Activated naive CD4-positive, alpha-beta T cell treated with anti-CD3 and anti-CD28 coated beads, Interleukin-2, amount 10 ng/mL, durations not matched to agents 7 days and 5 days (primary cell): ENCODE measurements at regions not wholly inside any gene's neighbourhood (a gene's known extent, or its start where the extent isn't known, plus 50 kb on each side); places are given as distances from the start of the nearest gene placed in this dataset.
A peak's percentile ranks its signal among the peaks of the same experiment; 100 is the strongest.

ENCODE experiments used
- CTCF ChIA-PET: fragments of 350-600 bp; sonication (Branson Sonifier 250); formaldehyde crosslinking; loops from one replicate; lab custom pipeline; 2021; ENCODE audit warnings: antibody characterized with exemption; lab: Charles Lee
- DNase-seq: peaks from one replicate; pipeline ENCODE4 v3.0.0-alpha.2; 2020
- H3K27ac Mint-ChIP-seq: one replicate; pipeline ENCODE4 v1.8.0; 2021; ENCODE audit warnings: mild to moderate bottlenecking, moderate library complexity, mixed read lengths
- H3K27me3 Mint-ChIP-seq: one replicate; pipeline ENCODE4 v1.8.0; 2021; ENCODE audit warnings: mild to moderate bottlenecking, mixed read lengths
- H3K36me3 Mint-ChIP-seq: one replicate; pipeline ENCODE4 v1.8.0; 2021; ENCODE audit warnings: mixed read lengths
- H3K4me1 Mint-ChIP-seq: one replicate; pipeline ENCODE4 v1.8.0; 2021; ENCODE audit warnings: mixed read lengths
- H3K4me3 Mint-ChIP-seq: one replicate; pipeline ENCODE4 v1.8.0; 2021; ENCODE audit warnings: mild to moderate bottlenecking, moderate library complexity, mixed read lengths
- H3K9me3 Mint-ChIP-seq: one replicate; pipeline ENCODE4 v1.8.0; 2021; ENCODE audit warnings: mixed read lengths

DNA sequence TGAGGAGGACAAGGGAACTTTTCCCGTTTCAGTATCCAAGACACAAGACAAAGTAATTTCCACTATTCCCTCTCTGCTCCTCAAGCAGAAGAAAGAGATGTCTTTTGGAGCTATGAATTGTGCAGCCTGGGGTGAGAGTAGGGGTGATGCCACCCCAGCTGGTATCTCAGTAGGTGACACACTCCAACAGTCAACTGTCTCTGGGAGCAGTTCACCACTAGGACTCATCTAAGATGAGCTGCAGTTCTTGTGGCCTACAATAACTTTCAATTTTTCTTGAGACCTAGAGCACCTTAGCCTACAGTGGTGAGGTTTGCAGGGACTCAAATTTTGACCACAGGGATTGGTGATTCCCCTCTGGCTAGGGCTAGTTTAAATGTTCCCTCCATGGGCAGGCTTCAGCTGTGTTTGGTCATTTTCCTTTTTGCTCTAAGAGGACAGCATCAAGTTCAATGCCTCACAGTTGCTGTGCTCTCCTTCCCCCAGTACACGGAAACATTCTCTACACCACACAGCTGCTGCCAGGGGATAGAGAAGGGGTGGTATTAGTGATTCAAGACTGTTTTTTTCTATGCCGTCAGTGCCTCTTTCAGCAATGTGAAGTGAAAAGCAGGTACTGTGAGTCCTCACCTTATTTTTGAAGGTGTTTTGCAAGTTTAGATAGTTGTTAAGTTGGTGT lies 278.6 kb upstream of the RORB start:
- no peaks in the 10 kb centered on the region for H3K4me1 Mint-ChIP-seq
- CTCF ChIA-PET = no interaction called here
- H3K4me3 Mint-ChIP-seq = no peak overlapping the region
- no peaks in the 10 kb centered on the region for H3K36me3 Mint-ChIP-seq
- DNase-seq = no peak
- no peak overlapping the region for H3K27ac Mint-ChIP-seq
- peaks cover 5% of the 10 kb centered on the region for H3K9me3 Mint-ChIP-seq
- no peaks in the 10 kb centered on the region for H3K27me3 Mint-ChIP-seq

DNA sequence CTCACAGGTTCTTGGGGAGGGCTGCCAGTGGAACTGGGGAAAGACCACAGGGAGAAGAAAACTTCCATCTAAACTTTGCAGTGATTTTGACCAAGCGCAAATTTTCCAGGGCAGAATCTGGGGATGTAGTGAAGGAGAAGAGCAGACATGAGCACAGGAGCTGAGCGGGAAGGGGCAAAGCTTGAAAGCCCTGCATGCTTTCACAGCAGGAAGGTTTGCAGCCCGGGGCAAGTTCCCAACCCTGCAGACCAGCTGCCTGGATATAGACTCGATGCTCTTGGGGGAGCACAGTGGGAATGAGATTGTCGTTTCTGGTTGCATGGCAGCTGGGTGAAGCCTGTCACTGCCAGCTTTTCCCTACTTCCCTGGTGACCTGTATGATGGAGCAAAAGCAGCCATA lies 276.8 kb upstream of the RORB start:
- CTCF ChIA-PET = no interaction called here
- H3K27ac Mint-ChIP-seq = no peak overlapping the region
- no peak overlapping the region for H3K4me3 Mint-ChIP-seq
- H3K36me3 Mint-ChIP-seq = no peaks in the 10 kb centered on the region
- no peak for DNase-seq
- H3K4me1 Mint-ChIP-seq = no peaks in the 10 kb centered on the region
- H3K27me3 Mint-ChIP-seq = no peaks in the 10 kb centered on the region
- peaks cover 7% of the 10 kb centered on the region for H3K9me3 Mint-ChIP-seq

DNA sequence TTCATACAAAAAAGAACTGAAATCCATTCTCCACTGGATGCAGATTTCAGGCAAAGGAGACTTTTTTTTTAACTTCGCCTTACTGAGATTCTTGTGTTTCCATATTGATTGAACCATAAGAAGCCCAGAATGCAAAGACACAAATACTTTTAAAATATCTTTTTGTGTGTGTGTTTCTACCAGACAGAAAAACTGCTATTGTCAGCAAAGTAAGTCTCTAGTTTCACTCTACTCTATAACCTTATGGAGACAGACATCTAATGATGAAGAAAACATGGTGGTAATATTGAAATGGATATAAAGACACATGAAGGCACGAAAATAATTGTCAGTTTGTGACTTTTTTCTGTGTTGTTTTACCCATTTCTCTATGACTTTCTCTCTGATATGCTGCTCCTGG lies 260.3 kb upstream of the RORB start:
- CTCF ChIA-PET = no interaction called here
- no peaks in the 10 kb centered on the region for H3K4me1 Mint-ChIP-seq
- H3K27ac Mint-ChIP-seq = no peak overlapping the region
- H3K9me3 Mint-ChIP-seq = peaks cover 15% of the 10 kb centered on the region
- DNase-seq = no peak
- H3K36me3 Mint-ChIP-seq = no peaks in the 10 kb centered on the region
- H3K4me3 Mint-ChIP-seq = no peak overlapping the region
- H3K27me3 Mint-ChIP-seq = no peaks in the 10 kb centered on the region

DNA sequence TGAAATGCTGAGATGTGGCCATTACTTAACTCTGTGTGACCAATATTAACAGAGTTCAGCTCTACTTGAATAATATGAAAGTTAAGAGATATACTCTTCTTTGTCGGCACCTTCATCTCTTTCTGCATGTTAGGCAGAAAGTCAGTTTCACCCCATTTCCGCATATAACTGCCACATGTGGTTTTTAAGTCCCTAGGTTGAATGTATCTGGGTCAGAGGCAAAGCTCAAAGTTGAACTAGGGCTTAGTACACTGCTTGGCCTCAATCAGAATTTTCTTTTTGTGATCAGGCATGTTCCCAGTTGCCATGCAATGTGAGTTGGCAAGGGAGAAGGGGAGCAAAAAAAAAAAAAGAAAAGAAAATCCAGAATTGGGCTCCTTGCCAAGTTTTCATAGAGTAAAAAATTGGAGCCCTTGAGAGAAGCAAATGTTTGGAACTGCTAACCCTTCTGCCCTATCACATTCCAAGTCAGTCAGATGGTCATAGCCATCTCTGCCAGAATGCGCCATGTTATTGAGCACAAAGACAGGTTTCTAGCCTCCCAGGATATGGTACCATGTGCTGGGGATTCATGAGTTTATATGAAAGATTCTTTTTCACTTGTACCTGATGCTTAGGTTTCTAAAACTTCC lies 251.2 kb upstream of the RORB start:
- H3K4me1 Mint-ChIP-seq = peaks cover 12% of the 10 kb centered on the region
- H3K27me3 Mint-ChIP-seq = no peaks in the 10 kb centered on the region
- H3K9me3 Mint-ChIP-seq = peaks cover 5% of the 10 kb centered on the region
- H3K4me3 Mint-ChIP-seq = no peak overlapping the region
- H3K27ac Mint-ChIP-seq = peak overlapping the region; percentile 24
- H3K36me3 Mint-ChIP-seq = no peaks in the 10 kb centered on the region
- CTCF ChIA-PET = interaction anchor here (0.6 kb wide), 1 partner anchor 11 kb away, joined by 3 read pairs; no protein-coding TSS in a partner anchor
- no peak for DNase-seq

DNA sequence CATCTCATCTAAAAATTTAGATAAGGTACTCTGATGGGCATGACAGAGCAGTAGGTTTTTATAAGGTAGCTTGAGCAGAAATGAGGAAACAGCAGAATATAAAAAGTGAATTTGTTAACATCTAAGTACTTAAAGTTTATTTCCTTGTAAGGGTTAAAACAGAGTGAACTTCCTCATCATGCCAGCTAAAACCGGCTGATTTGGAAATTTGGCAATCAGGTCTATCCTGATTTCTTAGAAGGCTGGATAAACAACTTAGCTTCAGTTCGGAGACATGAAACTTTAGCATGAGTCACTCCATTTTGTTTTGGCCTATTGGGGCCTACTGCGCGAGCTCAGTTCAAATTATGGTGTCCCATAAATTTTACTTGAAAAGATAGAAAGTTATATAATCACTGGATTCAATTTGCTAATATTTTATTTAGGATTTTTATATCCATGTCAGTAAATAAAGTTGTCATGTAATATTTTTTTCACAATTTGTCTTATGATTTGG lies 241.6 kb upstream of the RORB start:
- Mint-ChIP-seq H3K36me3 (no peaks in the 10 kb centered on the region), H3K4me1 (no peaks in the 10 kb centered on the region), H3K27me3 (no peaks in the 10 kb centered on the region), H3K27ac (no peak overlapping the region), H3K9me3 (no peaks in the 10 kb centered on the region), H3K4me3 (no peak overlapping the region)
- CTCF ChIA-PET = no interaction called here
- no peak for DNase-seq

DNA sequence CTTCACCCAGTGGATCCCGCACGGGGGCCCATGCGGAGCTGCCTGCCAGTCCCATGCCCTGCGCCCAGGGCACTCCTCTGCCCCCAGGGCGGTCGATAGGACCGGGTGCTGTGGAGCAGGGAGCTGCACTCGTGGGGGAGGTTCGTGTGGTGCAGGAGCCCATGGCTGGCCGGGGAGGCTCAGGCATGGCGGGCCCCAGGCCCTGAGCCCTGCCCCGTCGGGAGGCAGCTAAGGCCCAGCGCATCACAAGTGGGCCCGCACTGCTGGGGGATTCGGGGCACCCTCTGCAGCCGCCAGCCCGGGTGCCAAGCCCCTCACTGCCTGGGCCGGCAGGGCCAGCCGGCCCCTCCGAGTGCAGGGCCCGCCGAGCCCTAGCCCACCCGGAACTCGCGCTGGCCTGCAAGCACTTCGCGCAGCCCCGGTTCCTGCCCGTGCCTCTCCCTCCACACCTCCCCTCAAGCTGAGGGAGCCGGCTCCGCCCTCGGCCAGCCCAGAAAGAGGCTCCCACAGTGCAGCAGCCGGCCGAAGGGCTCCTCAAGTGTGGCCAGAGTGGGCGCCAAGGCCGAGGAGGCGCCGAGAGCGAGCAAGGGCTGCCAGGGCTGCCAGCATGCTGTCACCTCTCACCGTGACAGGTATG lies 221.1 kb upstream of the RORB start:
- Mint-ChIP-seq H3K4me3 (no peak overlapping the region), H3K36me3 (no peaks in the 10 kb centered on the region), H3K4me1 (peaks cover 9% of the 10 kb centered on the region), H3K9me3 (no peaks in the 10 kb centered on the region), H3K27me3 (no peaks in the 10 kb centered on the region), H3K27ac (no peak overlapping the region)
- CTCF ChIA-PET = no interaction called here
- DNase-seq = no peak

DNA sequence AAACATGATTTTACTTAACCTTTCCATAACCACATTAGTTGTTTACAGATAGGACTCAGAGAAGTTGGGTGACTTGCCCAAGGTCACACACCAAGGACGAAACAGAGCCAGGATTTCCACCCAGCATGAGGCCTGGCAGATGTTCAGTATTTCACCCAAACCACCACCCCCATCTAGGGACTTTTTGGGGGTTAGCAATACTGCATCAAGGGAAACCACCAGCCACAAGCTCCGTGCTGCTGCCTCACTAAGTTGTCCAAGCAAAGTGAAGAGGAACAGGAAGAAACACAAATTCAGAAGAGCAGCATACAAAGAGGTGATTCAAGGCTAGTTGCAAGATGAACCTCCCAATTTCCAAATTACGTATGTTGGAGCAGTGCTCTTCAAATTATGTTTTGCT lies 219.6 kb upstream of the RORB start:
- Mint-ChIP-seq H3K4me3 (no peak overlapping the region), H3K9me3 (no peaks in the 10 kb centered on the region), H3K36me3 (no peaks in the 10 kb centered on the region), H3K27me3 (no peaks in the 10 kb centered on the region), H3K27ac (no peak overlapping the region), H3K4me1 (peaks cover 11% of the 10 kb centered on the region)
- CTCF ChIA-PET = no interaction called here
- peak; percentile 24 for DNase-seq

DNA sequence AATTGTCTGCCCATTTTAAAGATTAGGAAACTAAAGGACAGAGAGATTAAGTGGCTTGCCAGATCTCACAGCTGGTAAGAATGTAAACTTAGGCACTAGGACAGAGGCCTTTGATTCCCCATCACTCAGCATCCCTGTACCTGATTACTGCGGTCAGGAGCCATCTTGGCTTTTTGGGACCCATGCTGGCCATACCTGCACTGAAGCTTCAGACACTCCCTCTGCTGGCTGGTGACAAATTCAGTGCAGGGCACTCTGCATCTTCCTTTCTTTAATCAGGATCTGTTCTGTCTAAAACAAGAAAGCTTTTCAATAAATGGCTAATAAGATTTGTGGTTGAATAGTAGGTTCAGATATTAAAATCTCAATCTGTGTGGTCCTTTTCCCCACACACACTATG lies 215.5 kb upstream of the RORB start:
- no peaks in the 10 kb centered on the region for H3K36me3 Mint-ChIP-seq
- H3K4me3 Mint-ChIP-seq = no peak overlapping the region
- no peaks in the 10 kb centered on the region for H3K27me3 Mint-ChIP-seq
- no peak for DNase-seq
- CTCF ChIA-PET = no interaction called here
- H3K4me1 Mint-ChIP-seq = peaks cover 11% of the 10 kb centered on the region
- H3K27ac Mint-ChIP-seq = peak overlapping the region; percentile 19
- no peaks in the 10 kb centered on the region for H3K9me3 Mint-ChIP-seq

DNA sequence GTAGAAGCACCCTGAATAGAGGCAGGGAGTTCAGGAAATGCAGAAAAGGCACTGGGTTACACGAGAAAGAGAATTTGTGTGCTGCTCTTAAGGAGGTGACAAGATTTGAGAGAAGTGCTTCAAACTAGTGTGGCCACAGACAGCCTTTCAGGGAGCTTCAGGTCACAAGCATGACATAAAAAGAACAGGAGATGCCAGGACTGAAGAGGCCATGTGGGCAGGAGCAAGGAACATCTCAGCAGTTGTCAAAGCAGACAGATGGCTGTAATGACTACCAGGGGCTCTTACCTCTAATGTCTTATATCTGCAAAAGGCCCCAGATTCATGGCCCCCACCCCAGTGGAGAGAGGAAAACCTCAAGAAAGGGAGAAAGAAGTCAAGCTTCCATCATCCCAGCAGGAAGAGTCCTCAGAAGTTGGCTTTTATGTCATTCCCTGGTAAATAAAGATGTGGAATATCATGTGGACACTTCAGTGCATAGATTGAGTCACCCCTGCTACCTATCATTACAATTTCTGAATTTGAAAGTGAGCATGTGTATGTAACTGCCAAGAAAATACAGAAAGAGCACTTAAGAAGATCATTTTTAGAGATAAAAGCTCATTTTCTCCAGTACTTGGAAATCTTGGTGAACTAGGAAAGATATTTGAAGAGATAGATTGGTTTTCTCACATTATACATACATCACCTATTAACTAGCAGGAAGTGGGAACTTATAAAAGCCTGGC lies 214.4 kb upstream of the RORB start:
- DNase-seq = no peak
- Mint-ChIP-seq H3K27me3 (no peaks in the 10 kb centered on the region), H3K4me3 (no peak overlapping the region), H3K27ac (peak overlapping the region; percentile 31), H3K36me3 (no peaks in the 10 kb centered on the region), H3K9me3 (no peaks in the 10 kb centered on the region), H3K4me1 (peaks cover 2% of the 10 kb centered on the region)
- CTCF ChIA-PET = no interaction called here

DNA sequence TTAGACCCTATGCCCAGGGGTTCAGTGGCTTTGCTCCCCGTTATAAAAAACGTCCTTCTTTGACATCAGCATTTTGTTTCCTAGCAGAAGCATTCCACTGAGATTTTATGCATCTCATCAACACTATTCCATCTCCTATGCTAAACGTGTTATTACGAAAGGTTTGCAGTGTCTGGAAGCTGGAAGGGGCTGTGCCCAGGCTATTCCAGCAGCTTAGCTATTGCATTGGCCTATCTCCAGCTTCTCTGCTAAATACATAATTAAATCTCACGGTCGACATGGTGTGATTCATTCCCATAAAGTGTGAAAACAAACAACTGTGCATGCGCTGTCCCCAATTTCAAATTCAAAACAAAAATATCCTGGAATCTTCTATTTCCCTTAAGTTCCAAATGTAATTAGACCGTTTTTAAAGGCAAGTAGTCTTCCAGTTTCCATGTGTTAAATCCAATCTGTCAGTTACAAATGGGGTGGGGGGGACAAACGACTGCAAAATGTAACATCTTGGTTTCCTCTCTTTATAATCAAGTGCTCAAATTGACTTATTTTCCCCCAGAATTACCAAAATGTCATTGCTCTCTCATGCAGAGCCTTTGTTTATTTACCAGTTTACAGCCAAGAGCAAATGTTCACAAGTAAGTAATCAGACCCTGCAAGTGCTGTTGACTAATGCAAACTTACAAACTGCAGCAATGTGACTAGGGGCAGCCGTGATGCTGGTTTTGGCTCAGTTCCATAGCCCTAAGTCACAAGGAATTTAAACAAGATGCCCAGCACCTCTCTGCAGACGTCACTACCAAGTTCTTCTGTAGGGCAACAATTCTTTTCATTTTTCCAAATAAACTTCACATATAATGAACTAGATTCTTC lies 212.3 kb upstream of the RORB start:
- no peaks in the 10 kb centered on the region for H3K9me3 Mint-ChIP-seq
- H3K27ac Mint-ChIP-seq = no peak overlapping the region
- peaks cover 2% of the 10 kb centered on the region for H3K4me1 Mint-ChIP-seq
- no peaks in the 10 kb centered on the region for H3K36me3 Mint-ChIP-seq
- CTCF ChIA-PET = no interaction called here
- no peaks in the 10 kb centered on the region for H3K27me3 Mint-ChIP-seq
- H3K4me3 Mint-ChIP-seq = no peak overlapping the region
- no peak for DNase-seq

DNA sequence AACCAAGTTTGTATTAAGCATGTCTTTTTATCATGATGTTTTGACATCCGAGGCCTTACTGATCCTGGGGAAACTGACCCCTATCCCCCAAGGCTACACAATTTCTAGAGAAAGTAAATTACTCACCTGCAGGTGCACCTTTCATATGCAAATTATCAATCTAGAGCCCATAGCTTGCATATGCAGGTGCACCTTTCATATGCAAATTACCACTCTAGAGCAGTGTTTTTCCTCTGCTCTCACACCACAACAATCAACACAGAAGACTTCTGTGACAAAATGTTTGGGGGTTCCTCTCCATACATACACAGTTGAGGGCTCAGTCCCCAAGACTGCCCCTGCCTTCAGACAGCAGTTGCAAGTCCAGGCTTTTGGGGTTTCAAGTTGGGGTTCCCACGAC lies 203.7 kb upstream of the RORB start:
- H3K4me3 Mint-ChIP-seq = no peak overlapping the region
- no peaks in the 10 kb centered on the region for H3K9me3 Mint-ChIP-seq
- no peaks in the 10 kb centered on the region for H3K36me3 Mint-ChIP-seq
- no peaks in the 10 kb centered on the region for H3K27me3 Mint-ChIP-seq
- H3K27ac Mint-ChIP-seq = no peak overlapping the region
- DNase-seq = no peak
- CTCF ChIA-PET = no interaction called here
- no peaks in the 10 kb centered on the region for H3K4me1 Mint-ChIP-seq

DNA sequence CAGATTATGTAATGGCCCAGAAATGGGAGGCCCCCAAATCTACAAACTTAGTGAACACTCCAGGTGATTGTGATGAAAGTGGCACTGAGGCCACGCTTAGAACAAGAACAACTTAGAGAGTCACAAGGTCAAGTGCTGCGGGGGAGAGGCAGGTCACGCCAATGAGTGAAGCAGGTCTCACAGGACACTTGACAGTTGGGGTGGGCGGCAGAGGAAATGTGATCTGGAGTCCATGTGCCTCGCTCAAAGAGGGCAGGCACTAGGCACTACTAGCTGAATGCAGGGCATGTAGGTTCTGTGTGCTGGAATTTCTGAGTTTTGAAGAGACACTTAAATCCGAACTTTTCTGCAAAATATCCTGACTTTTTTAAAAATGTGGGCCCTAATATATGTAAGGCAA lies 193.2 kb upstream of the RORB start:
- H3K4me3 Mint-ChIP-seq = no peak overlapping the region
- H3K27me3 Mint-ChIP-seq = no peaks in the 10 kb centered on the region
- H3K9me3 Mint-ChIP-seq = no peaks in the 10 kb centered on the region
- no peak overlapping the region for H3K27ac Mint-ChIP-seq
- H3K36me3 Mint-ChIP-seq = no peaks in the 10 kb centered on the region
- H3K4me1 Mint-ChIP-seq = no peaks in the 10 kb centered on the region
- CTCF ChIA-PET = no interaction called here
- no peak for DNase-seq

DNA sequence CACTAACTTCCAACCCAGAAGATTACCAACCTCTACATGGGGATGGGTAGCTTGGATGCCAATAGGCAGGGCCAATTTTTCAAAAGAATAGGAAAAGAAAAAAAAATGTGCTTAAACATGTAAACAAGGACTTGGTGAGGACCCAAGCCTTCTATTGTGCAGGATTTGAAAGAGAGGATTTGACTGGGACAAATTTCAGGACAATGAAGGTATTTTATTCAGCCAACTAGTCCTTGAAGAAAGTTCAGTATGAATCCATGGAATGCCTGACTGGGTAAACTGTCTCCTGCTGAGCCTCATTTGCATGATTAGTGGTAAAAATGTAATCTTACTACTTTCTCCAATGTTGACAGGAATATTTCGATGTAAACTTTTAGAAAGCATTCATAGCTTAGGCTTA lies 192.5 kb upstream of the RORB start:
- Mint-ChIP-seq H3K36me3 (no peaks in the 10 kb centered on the region), H3K9me3 (no peaks in the 10 kb centered on the region), H3K27ac (no peak overlapping the region), H3K4me3 (no peak overlapping the region), H3K27me3 (no peaks in the 10 kb centered on the region), H3K4me1 (no peaks in the 10 kb centered on the region)
- CTCF ChIA-PET = no interaction called here
- no peak for DNase-seq

DNA sequence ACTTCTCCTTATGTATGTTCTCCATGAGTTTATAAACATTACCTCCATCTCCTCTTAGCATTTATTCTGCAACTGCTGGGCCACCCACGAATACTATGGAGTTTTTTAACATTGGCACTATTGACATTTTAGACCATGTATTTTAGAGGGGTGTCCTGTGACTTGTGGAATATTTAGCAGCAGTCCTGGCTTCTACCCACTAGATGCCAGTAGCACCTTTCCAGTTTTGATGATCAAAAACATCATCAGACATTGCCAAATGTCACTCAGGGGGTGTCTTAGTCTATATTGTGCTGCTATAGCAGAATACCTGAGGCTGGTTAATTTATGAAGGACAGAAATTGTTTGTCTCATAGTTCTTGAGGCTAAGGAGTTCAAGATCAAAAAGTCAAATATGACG lies 187.5 kb upstream of the RORB start:
- no peaks in the 10 kb centered on the region for H3K9me3 Mint-ChIP-seq
- no peaks in the 10 kb centered on the region for H3K36me3 Mint-ChIP-seq
- DNase-seq = no peak
- H3K27ac Mint-ChIP-seq = no peak overlapping the region
- H3K4me3 Mint-ChIP-seq = no peak overlapping the region
- H3K27me3 Mint-ChIP-seq = no peaks in the 10 kb centered on the region
- H3K4me1 Mint-ChIP-seq = no peaks in the 10 kb centered on the region
- CTCF ChIA-PET = interaction anchor here (0.9 kb wide), 1 partner anchor 263 kb away, joined by 3 read pairs; no protein-coding TSS in a partner anchor
